Esophagus mucosa (tissue), 1 donor: ENCODE measurements at regions not wholly inside any gene's neighbourhood (a gene's known extent, or its start where the extent isn't known, plus 50 kb on each side); places are given as distances from the start of the nearest gene placed in this dataset.
"Not testable (repeated sequence)": the region's sequence is repeated elsewhere in the genome, so short reads cannot be mapped to it uniquely, and the experiment has no call there.

Source experiments
- ATAC-seq: fragments of 200-7000 bp; cut with Tn5 transposase; one replicate; pipeline ENCODE4 v1.9.1; 2020
- donor health status: DM: yes; HTN: yes; CAD: no.

DNA sequence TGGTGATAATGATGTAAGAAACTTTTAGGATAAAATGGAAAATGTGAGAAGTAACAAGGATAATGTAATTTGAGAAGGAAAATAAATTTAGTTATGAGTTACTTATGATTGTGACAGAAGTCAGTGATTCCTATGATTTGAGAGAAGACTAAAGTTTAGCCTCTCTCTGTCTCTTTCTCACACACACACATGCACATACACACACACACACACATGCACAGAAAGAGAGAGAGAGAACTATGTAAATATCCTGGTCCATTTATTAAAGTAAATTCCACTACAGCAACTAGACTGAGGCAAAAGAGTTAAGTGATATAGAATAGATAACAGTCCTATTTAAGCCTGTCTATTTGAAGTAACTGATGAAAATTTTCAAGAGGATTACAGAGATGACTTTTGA lies 375.2 kb downstream of the CD109 start:
- no peak for ATAC-seq

- ATAC-seq: no peak
Measured at GRCh38 chr6:74070711-74071110, 374.7 kb downstream of the CD109 start.

DNA sequence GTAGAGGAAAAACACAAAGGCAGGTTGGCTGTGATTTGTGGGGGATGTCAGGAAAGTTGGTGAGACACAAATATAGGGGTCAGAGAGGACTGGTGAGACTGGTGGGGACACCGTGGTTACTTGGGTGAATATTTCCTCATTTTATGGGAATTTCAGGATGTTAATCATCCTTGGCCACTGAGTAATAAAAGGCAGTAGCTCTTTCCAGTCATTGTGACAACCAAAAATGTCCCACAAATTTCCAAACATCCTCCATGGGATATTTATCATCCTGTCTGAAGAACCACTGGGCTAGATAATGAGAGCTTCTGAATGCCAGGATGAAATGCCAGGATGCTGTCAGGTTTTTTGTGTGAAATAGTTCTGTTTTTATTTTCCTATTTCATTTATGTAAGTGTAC lies 374.1 kb downstream of the CD109 start:
- ATAC-seq: no peak

DNA sequence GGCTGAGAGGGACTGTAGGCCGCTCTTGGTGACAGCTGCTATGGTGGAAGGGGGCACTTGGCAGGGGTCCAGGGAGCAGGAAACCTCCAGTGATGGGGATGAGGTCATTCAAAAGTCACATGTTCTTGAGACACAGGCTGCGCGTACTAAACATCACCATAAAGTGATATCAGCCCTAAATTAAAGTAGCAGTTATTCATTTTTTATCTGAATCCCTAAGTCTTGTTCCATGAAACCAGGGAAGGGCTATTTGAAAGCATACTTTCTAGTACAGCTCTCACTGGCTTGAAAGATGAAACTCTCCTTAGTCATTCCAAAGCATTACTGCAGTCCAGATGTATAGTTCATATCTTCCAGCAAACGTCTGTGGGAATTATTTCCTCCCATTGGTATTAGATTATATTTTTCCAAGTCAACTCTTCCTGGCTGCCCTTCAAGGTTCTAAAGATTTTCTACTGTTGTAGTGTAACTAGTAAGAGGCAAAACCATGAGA lies 373.1 kb downstream of the CD109 start:
- no peak for ATAC-seq

GRCh38 chr6:74066168-74066871 lies 370.3 kb downstream of the CD109 start:
- peak; percentile 47 for ATAC-seq

DNA sequence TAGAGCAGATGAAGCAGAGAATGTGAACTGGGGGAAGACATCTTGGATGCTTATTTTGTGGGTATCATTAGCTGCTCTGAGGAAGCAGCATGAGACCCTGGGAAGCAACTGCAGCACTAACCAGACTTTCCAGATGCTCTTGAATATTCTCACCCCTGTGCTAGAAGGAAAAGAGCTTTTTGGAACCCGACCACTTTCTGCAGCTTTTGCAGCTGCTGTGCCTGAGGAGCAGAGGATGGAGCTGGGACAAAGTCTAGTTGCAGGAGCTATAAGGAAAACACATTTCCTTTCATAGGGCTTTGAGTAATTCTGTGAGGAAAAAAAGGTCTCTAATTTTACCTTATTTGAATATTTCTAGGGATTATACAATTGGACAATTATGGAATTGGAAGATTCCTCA lies 369.7 kb downstream of the CD109 start:
- ATAC-seq: no peak

DNA sequence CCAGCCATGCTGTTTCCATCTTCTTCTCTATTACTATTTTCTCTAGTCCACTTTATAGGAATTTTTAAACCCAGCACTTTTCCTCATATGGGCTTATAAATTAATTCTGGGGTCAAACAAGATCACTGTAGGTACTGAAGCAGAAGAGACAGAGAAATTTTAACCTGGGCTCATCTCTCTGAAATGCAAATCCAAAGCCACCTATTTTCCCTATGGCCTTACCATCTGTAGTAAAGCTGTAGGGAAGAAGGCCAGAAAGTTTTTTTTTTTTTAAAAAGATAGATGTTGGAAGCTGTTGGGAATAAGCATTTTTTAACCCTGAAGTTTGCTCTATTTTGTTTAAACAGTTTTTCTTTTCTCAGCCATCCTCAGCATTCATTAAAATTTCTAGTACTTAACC lies 367.4 kb downstream of the CD109 start:
- ATAC-seq: no peak

- no peak for ATAC-seq
Measured at GRCh38 chr6:74061201-74061600, 365.2 kb downstream of the CD109 start.

DNA sequence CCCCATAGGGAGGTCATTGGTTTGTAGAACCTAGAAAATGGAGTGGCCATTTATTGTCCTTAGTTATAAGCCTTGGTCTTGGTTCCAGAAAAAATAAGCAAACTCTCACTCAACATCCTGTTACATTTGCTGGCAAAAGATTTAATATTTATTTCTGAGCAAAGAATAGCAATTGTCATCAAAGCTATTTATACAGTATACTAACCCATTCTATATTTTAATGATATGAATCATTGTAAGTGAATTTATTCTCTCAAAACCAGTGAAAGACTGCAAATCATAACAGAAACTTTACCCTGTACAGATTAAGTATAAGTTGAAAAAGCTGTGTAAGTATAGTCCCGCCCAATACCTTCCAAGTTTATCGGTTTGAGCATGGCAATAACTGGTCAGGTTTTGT lies 364.4 kb downstream of the CD109 start:
- ATAC-seq: no peak

DNA sequence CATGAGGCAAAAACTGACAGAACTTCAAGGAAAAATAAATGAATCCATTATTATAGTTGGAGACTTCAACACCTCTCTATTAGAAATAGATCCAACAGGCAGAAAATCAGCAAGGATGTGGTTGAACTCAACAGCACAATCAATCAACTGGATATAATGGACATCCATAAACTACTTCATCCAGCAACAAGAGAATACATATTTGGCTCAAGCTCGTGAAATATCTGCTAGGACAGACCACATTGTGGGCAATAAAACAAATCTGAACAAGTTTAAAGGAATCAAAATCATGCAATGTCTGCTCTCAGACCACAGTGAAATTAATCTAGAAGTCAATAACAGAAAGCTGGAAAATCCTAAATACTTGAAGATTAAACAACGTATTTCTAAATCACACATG lies 362.6 kb downstream of the CD109 start:
- no peak for ATAC-seq

- no peak for ATAC-seq
Measured at GRCh38 chr6:74057326-74057725, 361.3 kb downstream of the CD109 start.

DNA sequence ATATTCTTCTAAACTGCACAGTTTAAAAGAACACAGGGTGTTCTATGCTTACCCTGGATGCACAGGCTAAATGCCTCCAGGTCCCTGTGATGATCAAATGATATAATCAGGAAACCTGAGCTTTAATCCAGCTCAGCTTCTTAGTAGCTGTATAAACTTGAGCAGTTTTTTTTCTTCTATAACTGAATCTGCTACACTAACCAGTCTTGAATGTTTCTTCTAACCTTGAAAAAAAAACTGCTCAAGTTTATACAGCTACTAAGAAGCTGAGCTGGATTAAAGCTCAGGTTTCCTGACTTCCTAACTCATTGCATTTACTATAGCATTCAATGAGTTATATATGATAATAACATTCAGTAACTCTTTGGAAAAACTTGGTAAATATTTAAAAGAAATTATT lies 358.2 kb downstream of the CD109 start:
- no peak for ATAC-seq

- no peak for ATAC-seq
Measured at GRCh38 chr6:74050921-74051320, 354.9 kb downstream of the CD109 start.

- ATAC-seq: no peak
Measured at GRCh38 chr6:74048387-74048786, 352.4 kb downstream of the CD109 start.

DNA sequence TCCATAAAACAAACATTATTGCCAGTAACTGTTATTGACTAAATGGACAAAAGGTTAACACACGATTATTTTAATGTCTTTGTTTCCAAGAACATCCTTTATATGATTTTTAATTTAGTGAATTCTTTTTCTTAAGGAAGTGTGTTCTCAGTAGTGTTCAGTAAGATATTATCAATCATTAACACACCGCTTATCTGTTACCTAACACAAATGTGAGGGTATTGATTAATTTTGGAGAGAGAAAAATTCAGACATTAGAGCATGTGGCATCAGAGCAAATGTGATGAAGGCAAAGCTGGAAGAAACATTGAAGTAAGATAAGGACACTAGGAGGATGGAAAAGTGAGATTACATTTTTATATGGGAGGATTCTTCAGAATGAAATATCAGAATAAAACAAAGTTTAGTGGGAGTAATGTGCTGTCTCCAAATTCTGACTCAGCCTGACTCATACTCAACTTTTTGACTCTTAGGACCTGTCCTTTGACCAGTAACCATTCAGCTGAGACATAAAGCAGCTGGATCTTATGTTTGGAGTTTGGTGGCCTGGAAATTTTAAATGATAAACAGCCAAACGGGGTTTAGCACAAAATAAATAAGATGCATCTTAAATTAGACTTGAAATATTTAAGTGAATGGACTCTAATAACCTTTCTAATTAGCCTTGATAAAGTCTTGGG lies 348.6 kb downstream of the CD109 start:
- no peak for ATAC-seq

DNA sequence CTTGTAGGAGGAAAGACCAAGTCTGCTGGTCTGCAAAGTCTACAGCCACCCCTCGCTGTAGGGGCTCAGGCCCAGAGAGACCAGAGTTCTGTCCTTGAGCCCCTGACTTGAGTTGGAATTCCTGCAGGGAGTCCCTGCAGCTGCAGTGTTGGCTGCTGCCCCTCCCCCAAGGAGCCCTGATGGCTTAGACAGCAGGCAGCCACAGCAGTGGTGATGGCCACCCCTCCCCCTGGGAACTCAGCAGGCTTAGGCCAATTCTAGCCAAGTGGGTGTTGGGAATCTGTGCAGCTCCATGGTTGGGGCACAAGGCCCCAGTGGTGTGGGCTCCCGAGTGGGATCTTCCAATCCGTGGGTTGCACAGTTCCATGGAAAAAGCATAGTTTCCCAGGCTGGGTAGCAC lies 345.4 kb downstream of the CD109 start:
- ATAC-seq: no peak

DNA sequence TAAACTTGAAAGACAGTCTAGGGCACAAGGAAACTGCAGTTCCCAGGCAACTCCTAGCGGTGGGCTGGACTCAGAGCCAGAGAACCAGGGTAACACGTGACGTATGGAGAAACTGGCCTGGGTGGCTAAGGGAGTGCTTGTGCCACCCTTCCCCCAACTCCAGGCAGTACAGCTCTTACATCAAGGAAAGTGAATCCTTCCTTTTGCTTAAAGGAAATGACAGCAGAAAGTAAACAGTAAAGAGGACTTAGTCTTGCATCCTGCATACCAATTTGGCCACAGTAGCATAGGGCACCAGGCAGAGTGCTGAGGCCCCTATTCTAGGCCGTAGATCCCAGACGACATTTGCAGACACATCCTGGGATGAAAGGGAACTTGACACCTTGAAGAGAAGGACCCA lies 322.8 kb downstream of the CD109 start:
- ATAC-seq: no peak

DNA sequence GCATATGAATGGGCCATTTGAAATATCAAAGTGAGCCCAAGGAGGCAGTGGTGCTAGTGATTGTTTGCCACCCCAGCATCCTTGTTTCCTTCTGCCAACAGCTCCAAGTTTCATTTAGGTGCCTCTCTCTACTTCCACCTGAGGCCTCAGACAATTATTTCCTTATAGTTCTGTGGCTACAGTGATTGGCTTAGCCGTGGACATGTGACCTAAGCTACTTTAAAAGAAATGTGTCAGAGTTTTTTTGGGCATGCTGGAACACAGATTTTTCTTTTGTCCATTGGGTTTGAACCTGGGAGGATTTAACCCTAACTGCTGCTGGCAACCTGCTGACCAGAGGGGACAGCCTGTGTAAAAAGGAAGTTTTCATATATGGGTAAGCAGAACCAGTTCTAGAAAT lies 319.4 kb downstream of the CD109 start:
- no peak for ATAC-seq

- ATAC-seq: no peak
Measured at GRCh38 chr6:74000666-74001490, 304.9 kb downstream of the CD109 start.

- not testable (repeated sequence) for ATAC-seq
Measured at GRCh38 chr6:73990609-73991238, 294.7 kb downstream of the CD109 start.

DNA sequence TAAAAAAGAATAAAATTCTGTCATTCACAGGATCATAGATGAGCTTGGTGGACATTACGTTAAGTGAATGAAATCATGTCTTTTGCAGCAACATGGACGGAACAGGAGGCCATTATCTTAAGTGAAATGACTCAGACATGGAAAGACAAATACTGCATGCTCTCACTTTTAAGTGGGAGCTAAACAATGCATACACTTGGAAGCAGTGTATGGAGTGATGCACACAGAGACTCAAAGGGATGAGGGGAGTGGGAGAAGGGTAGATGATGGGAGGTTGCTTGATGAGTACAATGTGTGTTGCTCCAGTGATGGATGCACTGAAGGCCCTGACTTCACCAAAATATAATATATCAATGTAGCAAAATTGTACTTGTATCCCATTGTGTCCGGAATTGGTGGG lies 293.4 kb downstream of the CD109 start:
- no peak for ATAC-seq

DNA sequence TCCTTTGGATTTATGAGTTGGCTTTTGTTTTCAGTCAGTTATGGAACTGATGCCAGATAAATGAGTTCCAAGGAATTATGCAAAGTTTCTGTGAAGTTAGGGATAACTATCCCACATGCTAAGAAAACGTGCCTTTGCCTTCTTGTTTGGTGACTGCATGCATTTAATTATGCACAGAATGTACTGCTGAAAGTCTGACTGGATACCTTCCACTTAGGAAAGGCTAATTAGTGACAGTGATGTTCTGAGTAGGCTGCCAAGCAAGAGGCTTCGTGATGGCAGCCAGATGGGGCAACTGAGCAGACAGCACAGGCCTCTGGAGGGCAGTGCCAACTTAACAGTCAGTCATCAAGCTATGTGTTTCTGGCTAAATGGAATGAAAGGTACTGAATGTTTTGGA lies 289.9 kb downstream of the CD109 start:
- no peak for ATAC-seq

DNA sequence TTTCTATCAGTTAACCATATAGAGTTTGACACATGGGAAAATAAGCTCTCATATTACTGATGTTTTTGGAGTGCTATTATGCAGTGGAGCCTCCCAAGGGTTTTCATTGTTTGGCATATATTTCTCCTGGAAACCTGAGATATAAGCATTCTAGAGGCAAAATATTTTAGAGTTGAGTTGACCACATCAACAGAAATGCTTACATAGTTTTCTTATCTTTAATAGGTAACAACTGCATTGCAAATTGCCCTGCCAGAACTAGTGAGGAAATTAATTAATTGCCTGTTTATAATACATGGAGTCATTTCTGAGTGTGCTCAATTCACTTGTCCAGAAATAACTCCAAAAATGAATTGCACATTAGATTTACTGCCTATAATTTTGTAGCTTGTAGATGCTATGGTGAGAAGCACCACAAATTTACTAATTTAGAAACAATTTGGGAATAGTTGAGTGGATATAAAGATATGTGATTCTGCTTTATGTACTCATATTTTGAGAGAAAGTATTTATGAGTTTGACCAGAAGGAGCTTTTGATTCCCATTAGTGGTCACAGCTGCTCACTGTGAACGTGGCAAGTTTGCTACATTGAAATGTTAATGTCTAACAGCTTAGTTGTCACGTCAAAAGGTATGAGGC lies 288.7 kb downstream of the CD109 start:
- no peak for ATAC-seq
